ENCODE measurements at regions not wholly inside any gene's neighbourhood (a gene's known extent, or its start where the extent isn't known, plus 50 kb on each side); places are given as distances from the start of the nearest gene placed in this dataset.
"Not testable (repeated sequence)": the region's sequence is repeated elsewhere in the genome, so short reads cannot be mapped to it uniquely, and the experiment has no call there.

- intact Hi-C loops (cut with DNase I), result no loop called here
- DNase-seq (ENCODE audit: low spot score), result no peak
Observed at GRCh38 chrX:85561231-85561630, 181.8 kb upstream of the POF1B start.

- intact Hi-C loops (cut with DNase I), result loop anchor here (10.0 kb wide), 1 partner anchor 430 kb away; no protein-coding TSS in a partner anchor
- no peak for DNase-seq (ENCODE audit: low spot score)
Observed at GRCh38 chrX:85544609-85545008, 165.1 kb upstream of the POF1B start.

GRCh38 chrX:85543866-85544265 lies 164.4 kb upstream of the POF1B start:
- no peak for DNase-seq (ENCODE audit: low spot score)
- intact Hi-C loops (cut with DNase I), result loop anchor here (10.0 kb wide), 1 partner anchor 429 kb away; no protein-coding TSS in a partner anchor

- DNase-seq (ENCODE audit: low spot score); intact Hi-C loops (cut with DNase I): not testable (repeated sequence)
Observed at GRCh38 chrX:85529141-85529540, 149.7 kb upstream of the POF1B start.

GRCh38 chrX:85517994-85518718 lies 138.7 kb upstream of the POF1B start:
- intact Hi-C loops (cut with DNase I), result no loop called here
- DNase-seq (ENCODE audit: low spot score), result no peak

- intact Hi-C loops (cut with DNase I), result no loop called here
- no peak for DNase-seq (ENCODE audit: low spot score)
Observed at GRCh38 chrX:85516131-85516530, 136.7 kb upstream of the POF1B start.

GRCh38 chrX:85506871-85507270 lies 127.4 kb upstream of the POF1B start:
- DNase-seq (ENCODE audit: low spot score), result no peak
- intact Hi-C loops (cut with DNase I), result no loop called here

- DNase-seq (ENCODE audit: low spot score), result no peak
- intact Hi-C loops (cut with DNase I), result no loop called here
Observed at GRCh38 chrX:85505801-85506200, 126.3 kb upstream of the POF1B start.

GRCh38 chrX:85504381-85504780 lies 124.9 kb upstream of the POF1B start:
- intact Hi-C loops (cut with DNase I), result no loop called here
- DNase-seq (ENCODE audit: low spot score), result no peak

GRCh38 chrX:85503258-85504158 lies 124.0 kb upstream of the POF1B start:
- intact Hi-C loops (cut with DNase I), result no loop called here
- no peak for DNase-seq (ENCODE audit: low spot score)

GRCh38 chrX:85501349-85501748 lies 121.9 kb upstream of the POF1B start:
- DNase-seq (ENCODE audit: low spot score), result no peak
- intact Hi-C loops (cut with DNase I), result no loop called here

GRCh38 chrX:85499400-85499799 lies 119.9 kb upstream of the POF1B start:
- no peak for DNase-seq (ENCODE audit: low spot score)
- intact Hi-C loops (cut with DNase I), result no loop called here

GRCh38 chrX:85493821-85494220 lies 114.4 kb upstream of the POF1B start:
- DNase-seq (ENCODE audit: low spot score), result no peak
- intact Hi-C loops (cut with DNase I), result no loop called here

GRCh38 chrX:85454295-85454694 lies 74.8 kb upstream of the POF1B start:
- intact Hi-C loops (cut with DNase I), result no loop called here
- DNase-seq (ENCODE audit: low spot score), result no peak

- intact Hi-C loops (cut with DNase I), result no loop called here
- no peak for DNase-seq (ENCODE audit: low spot score)
Observed at GRCh38 chrX:85444613-85445012, 65.1 kb upstream of the POF1B start.

Measured in posterior vena cava (tissue), 2 donors.